MCF 10A (cell line): ENCODE measurements at regions not wholly inside any gene's neighbourhood (a gene's known extent, or its start where the extent isn't known, plus 50 kb on each side); places are given as distances from the start of the nearest gene placed in this dataset.
A peak's percentile ranks its signal among the peaks of the same experiment; 100 is the strongest.

Experiments used
- BruUV-seq: library from RNA; stranded (reverse); fragments of 400-500 nt; replicated peaks from 2 replicates; lab custom pipeline; 2021; lab: Mats Ljungman, UMichigan
- CTCF ChIA-PET: fragments of 300-600 bp; sonication (Branson Sonifier 250); formaldehyde crosslinking; extraction: SDS; loops from one replicate; lab custom pipeline; 2021; ENCODE audit warnings: antibody characterized with exemption, inconsistent platforms; lab: Yijun Ruan, JAX
- POLR2A ChIA-PET: fragments of 300-600, 350-650 bp; sonication (Branson Sonifier 250); formaldehyde crosslinking; extraction: SDS; loops from one replicate; lab custom pipeline; 2020; ENCODE audit warnings: antibody characterized with exemption, inconsistent platforms; lab: Yijun Ruan, JAX
- DNase-seq: peaks from one replicate; pipeline ENCODE4 v3.0.0-alpha.2; 2018; ENCODE audit not compliant: unreplicated experiment
- H3K27ac Mint-ChIP-seq: one replicate; pipeline ENCODE4 v1.8.0; 2022; ENCODE audit warnings: mild to moderate bottlenecking, low read depth, mixed read lengths; ENCODE audit not compliant: unreplicated experiment
- H3K27me3 Mint-ChIP-seq: one replicate; pipeline ENCODE4 v1.8.0; 2022; ENCODE audit warnings: mixed read lengths; ENCODE audit not compliant: insufficient read depth, unreplicated experiment
- H3K36me3 Mint-ChIP-seq: one replicate; pipeline ENCODE4 v1.8.0; 2022; ENCODE audit warnings: mild to moderate bottlenecking, moderate library complexity, mixed read lengths; ENCODE audit not compliant: insufficient read depth, unreplicated experiment
- H3K4me1 Mint-ChIP-seq: one replicate; pipeline ENCODE4 v1.8.0; 2022; ENCODE audit warnings: mixed read lengths; ENCODE audit not compliant: insufficient read depth, unreplicated experiment
- H3K4me3 Mint-ChIP-seq: one replicate; pipeline ENCODE4 v1.8.0; 2022; ENCODE audit warnings: mild to moderate bottlenecking, moderate library complexity, mixed read lengths; ENCODE audit not compliant: unreplicated experiment
- H3K9me3 Mint-ChIP-seq: one replicate; pipeline ENCODE4 v1.8.0; 2022; ENCODE audit warnings: mixed read lengths; ENCODE audit not compliant: unreplicated experiment
- intact Hi-C: fragments of 100-400 bp; cut with micrococcal nuclease; formaldehyde crosslinking; loops from 2 replicates; pipeline ENCODE4 v1.14.1; 2022
- TF ChIP-seq, protein P1 (sequence below): fragments of 200-600 bp; IDR thresholded peaks from one replicate; pipeline ENCODE4 v1.8.0; 2022; ENCODE audit warnings: antibody characterized with exemption, mild to moderate bottlenecking; ENCODE audit not compliant: unreplicated experiment

DNA sequence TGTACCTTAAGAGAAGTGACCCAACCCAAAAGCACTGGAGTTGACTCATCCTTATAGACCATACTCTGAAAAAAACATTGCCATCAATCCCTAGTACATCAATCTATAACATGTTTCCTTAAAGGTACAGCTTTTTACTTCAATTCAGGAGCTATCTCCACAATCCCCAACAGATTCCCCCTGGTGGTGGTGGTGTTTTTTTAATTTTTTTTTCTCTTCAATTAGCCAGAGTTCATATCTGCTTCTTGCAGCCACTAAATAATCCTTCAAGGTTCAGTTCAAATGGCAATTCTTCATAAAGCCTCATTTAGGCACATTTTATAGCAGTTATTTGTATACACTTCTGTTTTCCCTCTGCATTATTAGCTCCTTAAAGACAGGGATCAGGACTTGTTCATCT is 60.7 kb upstream of the KDR start:
- TF ChIP-seq, protein P1, sequence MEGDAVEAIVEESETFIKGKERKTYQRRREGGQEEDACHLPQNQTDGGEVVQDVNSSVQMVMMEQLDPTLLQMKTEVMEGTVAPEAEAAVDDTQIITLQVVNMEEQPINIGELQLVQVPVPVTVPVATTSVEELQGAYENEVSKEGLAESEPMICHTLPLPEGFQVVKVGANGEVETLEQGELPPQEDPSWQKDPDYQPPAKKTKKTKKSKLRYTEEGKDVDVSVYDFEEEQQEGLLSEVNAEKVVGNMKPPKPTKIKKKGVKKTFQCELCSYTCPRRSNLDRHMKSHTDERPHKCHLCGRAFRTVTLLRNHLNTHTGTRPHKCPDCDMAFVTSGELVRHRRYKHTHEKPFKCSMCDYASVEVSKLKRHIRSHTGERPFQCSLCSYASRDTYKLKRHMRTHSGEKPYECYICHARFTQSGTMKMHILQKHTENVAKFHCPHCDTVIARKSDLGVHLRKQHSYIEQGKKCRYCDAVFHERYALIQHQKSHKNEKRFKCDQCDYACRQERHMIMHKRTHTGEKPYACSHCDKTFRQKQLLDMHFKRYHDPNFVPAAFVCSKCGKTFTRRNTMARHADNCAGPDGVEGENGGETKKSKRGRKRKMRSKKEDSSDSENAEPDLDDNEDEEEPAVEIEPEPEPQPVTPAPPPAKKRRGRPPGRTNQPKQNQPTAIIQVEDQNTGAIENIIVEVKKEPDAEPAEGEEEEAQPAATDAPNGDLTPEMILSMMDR: no peak
- intact Hi-C loops: no loop called here
- no TSS peak for BruUV-seq
- peaks cover 10% of the 10 kb centered on the region for H3K36me3 Mint-ChIP-seq
- no peak for DNase-seq
- H3K27me3 Mint-ChIP-seq: no peaks in the 10 kb centered on the region
- ChIA-PET CTCF (interaction anchor here (1.1 to 4.6 kb wide), 4 partner anchors 56 to 187 kb away, joined by 3 to 31 read pairs (median 16); no protein-coding TSS in a partner anchor), POLR2A (interaction anchor here (0.5 to 2.4 kb wide), 3 partner anchors 65 to 148 kb away, joined by 3 to 15 read pairs (median 4); no protein-coding TSS in a partner anchor)
- H3K4me3 Mint-ChIP-seq: no peak overlapping the region
- H3K27ac Mint-ChIP-seq: peak overlapping the region; percentile 16
- peaks cover 29% of the 10 kb centered on the region for H3K4me1 Mint-ChIP-seq
- peaks cover 6% of the 10 kb centered on the region for H3K9me3 Mint-ChIP-seq

GRCh38 chr4:55186700-55187099 is 61.3 kb upstream of the KDR start:
- BruUV-seq: no TSS peak
- peak overlapping the region; percentile 16 for H3K27ac Mint-ChIP-seq
- CTCF ChIA-PET: interaction anchor here (1.1 to 4.6 kb wide), 3 partner anchors 134 to 188 kb away, joined by 3 to 31 read pairs (median 21); no protein-coding TSS in a partner anchor

GRCh38 chr4:55214172-55214571 is 88.8 kb upstream of the KDR start:
- no peaks in the 10 kb centered on the region for H3K36me3 Mint-ChIP-seq
- TF ChIP-seq, protein P1: no peak
- POLR2A ChIA-PET: interaction anchor here (0.9 to 1.9 kb wide), 2 partner anchors 30 to 101 kb away, joined by 3 to 6 read pairs; no protein-coding TSS in a partner anchor
- H3K27ac Mint-ChIP-seq: no peak overlapping the region
- no peak overlapping the region for H3K4me3 Mint-ChIP-seq
- H3K27me3 Mint-ChIP-seq: no peaks in the 10 kb centered on the region
- DNase-seq: no peak
- no TSS peak for BruUV-seq
- CTCF ChIA-PET: interaction anchor here (1.5 kb wide), 1 partner anchor 30 kb away, joined by 4 read pairs; no protein-coding TSS in a partner anchor
- H3K9me3 Mint-ChIP-seq: no peaks in the 10 kb centered on the region
- no peaks in the 10 kb centered on the region for H3K4me1 Mint-ChIP-seq
- intact Hi-C loops: no loop called here

More at GRCh38 chr4:55186700-55187099, 61.3 kb upstream of the KDR start:
- H3K36me3 Mint-ChIP-seq: peaks cover 10% of the 10 kb centered on the region
- TF ChIP-seq, protein P1: no peak
- no peaks in the 10 kb centered on the region for H3K27me3 Mint-ChIP-seq
- peaks cover 29% of the 10 kb centered on the region for H3K4me1 Mint-ChIP-seq
- POLR2A ChIA-PET: interaction anchor here (0.5 to 0.6 kb wide), 3 partner anchors 39 to 72 kb away, joined by 3 to 4 read pairs (median 3); no protein-coding TSS in a partner anchor
- DNase-seq: no peak
- H3K4me3 Mint-ChIP-seq: no peak overlapping the region
- peaks cover 6% of the 10 kb centered on the region for H3K9me3 Mint-ChIP-seq
- intact Hi-C loops: no loop called here

DNA sequence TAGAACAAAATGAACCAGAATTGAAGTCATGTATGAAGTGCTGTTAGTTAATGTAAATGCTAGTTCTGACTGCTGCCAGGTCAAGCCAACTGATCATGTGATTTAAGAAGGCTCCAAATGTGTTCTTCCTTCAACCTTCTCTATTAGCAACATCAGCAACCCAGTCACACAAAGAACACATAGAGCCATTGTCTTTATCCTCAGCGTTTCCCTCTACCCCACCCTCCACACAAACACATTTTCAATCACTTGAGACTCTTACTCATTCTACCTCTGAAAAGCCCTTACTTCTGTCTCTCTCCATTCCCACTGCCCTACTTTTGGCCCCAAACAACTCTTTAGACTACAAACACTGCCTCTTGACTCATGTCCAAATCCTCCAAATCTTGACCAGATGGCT is 89.7 kb upstream of the KDR start:
- Mint-ChIP-seq H3K4me1 (no peaks in the 10 kb centered on the region), H3K4me3 (no peak overlapping the region), H3K27ac (no peak overlapping the region), H3K9me3 (no peaks in the 10 kb centered on the region), H3K36me3 (no peaks in the 10 kb centered on the region), H3K27me3 (no peaks in the 10 kb centered on the region)
- POLR2A ChIA-PET: interaction anchor here (1.9 kb wide), 1 partner anchor 31 kb away, joined by 6 read pairs; no protein-coding TSS in a partner anchor
- intact Hi-C loops: no loop called here
- TF ChIP-seq, protein P1: no peak
- no TSS peak for BruUV-seq
- CTCF ChIA-PET: no interaction called here
- DNase-seq: no peak
